ENCODE measurements at regions not wholly inside any gene's neighbourhood (a gene's known extent, or its start where the extent isn't known, plus 50 kb on each side); places are given as distances from the start of the nearest gene placed in this dataset.

DNA sequence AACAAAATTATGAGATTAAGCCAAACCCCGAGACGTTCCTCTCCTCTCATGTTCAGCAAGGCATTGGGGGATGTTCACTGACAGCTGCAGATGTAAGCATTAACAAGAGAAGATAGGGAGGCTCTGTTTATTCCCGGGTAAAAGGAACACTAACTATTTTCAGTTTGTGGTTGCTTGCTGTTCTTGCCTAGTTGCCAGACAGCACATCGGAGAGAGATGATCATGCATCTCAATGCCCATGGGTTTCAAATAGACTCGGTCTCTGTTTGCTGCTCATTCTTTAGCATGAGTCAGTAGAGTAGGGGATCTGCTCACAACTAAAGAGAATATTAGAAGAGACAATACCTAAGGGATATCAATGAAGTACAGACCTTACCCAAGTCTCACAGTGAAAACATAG, 78.3 kb downstream of the TMEM100 start:
- no peak overlapping the region for H3K23ac ChIP-seq (ENCODE audit: low read depth, low read length, poor library complexity)
- no peak overlapping the region for H2AK5ac ChIP-seq (ENCODE audit: low read depth, low read length)
- H2BK5ac ChIP-seq (ENCODE audit: low read length): no peak overlapping the region
- no peak overlapping the region for H3K27ac ChIP-seq (replicated peaks; ENCODE audit: low read length)
- no peak overlapping the region for H2BK12ac ChIP-seq (ENCODE audit: low read length)
- no peak overlapping the region for H3K9ac ChIP-seq (ENCODE audit: low read depth, low read length, poor library complexity)
- no peak overlapping the region for H3K14ac ChIP-seq (ENCODE audit: low read length)
- no peak overlapping the region for H3K4me2 ChIP-seq (ENCODE audit: insufficient read depth, low read length, poor library complexity, severe bottlenecking)
- H3K27me3 ChIP-seq (ENCODE audit: control insufficient read depth in 3 of 3, insufficient read depth in 3 of 3, low read depth in 1 of 3, low read length in 3 of 3): no peaks in the 10 kb centered on the region
- no peak overlapping the region for H2AFZ ChIP-seq (ENCODE audit: low read length)
- no peak for DNase-seq (ENCODE audit: low spot score)
- no peaks in the 10 kb centered on the region for H3K79me1 ChIP-seq (ENCODE audit: low read depth, low read length)
- H3K18ac ChIP-seq (ENCODE audit: low read length): no peak overlapping the region
- H4K91ac ChIP-seq (ENCODE audit: low read depth, low read length, poor library complexity): no peak overlapping the region
- peaks cover 0 to 3% of the 10 kb centered on the region in 2 donors for H3K4me1 ChIP-seq (ENCODE audit: control insufficient read depth in 2 of 2, insufficient read depth in 1 of 2, low read depth in 1 of 2, low read length in 2 of 2)
- no peak overlapping the region for H2BK120ac ChIP-seq (ENCODE audit: low read depth, low read length)
- no peak overlapping the region for H4K8ac ChIP-seq (ENCODE audit: low read depth, low read length)
- no peak overlapping the region for H2BK15ac ChIP-seq (ENCODE audit: low read length)
- H3K4me3 ChIP-seq (ENCODE audit: low read length in 2 of 2): no peak overlapping the region
- no peaks in the 10 kb centered on the region for H3K36me3 ChIP-seq (replicated peaks in 1 of 2; ENCODE audit: control insufficient read depth in 2 of 2, insufficient read depth in 2 of 2, low read length in 2 of 2)
- WGBS, 2 donors (ENCODE audit: extremely low coverage in 2 of 2, insufficient read length in 2 of 2, insufficient replicate concordance in 1 of 2): no CpG with 5 or more reads among the region's 5 CpGs
- no peak overlapping the region for H3K4ac ChIP-seq (ENCODE audit: low read length)
- H3K9me3 ChIP-seq (replicated peaks in 1 of 2; ENCODE audit: control insufficient read depth in 2 of 2, insufficient read depth in 1 of 2, low read depth in 1 of 2, low read length in 2 of 2): no peaks in the 10 kb centered on the region

DNA sequence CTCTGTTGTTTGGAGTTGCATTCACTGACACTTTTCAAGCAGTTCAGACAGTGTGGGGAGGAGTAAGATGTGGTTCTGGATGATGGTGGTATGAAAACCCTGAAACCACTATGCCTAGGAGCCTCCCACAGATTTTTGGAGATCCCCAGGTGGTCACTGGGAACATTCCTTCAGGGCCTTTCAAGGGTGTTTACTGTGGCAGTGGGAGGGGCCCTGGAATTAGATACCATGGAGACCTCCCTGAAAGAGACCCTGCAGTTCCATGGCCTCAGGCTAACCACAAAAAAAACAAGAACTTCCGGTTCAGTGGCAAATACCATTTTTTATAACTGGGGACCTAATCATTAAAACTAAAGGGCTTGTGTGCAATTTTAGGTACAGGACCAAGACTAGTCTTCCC, 79.9 kb downstream of the TMEM100 start:
- peaks cover 0 to 3% of the 10 kb centered on the region in 2 donors for H3K4me1 ChIP-seq (ENCODE audit: control insufficient read depth in 2 of 2, insufficient read depth in 1 of 2, low read depth in 1 of 2, low read length in 2 of 2)
- no peak overlapping the region for H3K23ac ChIP-seq (ENCODE audit: low read depth, low read length, poor library complexity)
- no peak overlapping the region for H2BK120ac ChIP-seq (ENCODE audit: low read depth, low read length)
- no peak overlapping the region for H3K9ac ChIP-seq (ENCODE audit: low read depth, low read length, poor library complexity)
- H2BK5ac ChIP-seq (ENCODE audit: low read length): no peak overlapping the region
- H3K14ac ChIP-seq (ENCODE audit: low read length): no peak overlapping the region
- no peak overlapping the region for H2AK5ac ChIP-seq (ENCODE audit: low read depth, low read length)
- no peak overlapping the region for H2BK12ac ChIP-seq (ENCODE audit: low read length)
- H2AFZ ChIP-seq (ENCODE audit: low read length): no peak overlapping the region
- no peaks in the 10 kb centered on the region for H3K79me1 ChIP-seq (ENCODE audit: low read depth, low read length)
- H2BK15ac ChIP-seq (ENCODE audit: low read length): no peak overlapping the region
- H3K4me2 ChIP-seq (ENCODE audit: insufficient read depth, low read length, poor library complexity, severe bottlenecking): no peak overlapping the region
- no peaks in the 10 kb centered on the region for H3K36me3 ChIP-seq (replicated peaks in 1 of 2; ENCODE audit: control insufficient read depth in 2 of 2, insufficient read depth in 2 of 2, low read length in 2 of 2)
- no peak for DNase-seq (ENCODE audit: low spot score)
- H3K9me3 ChIP-seq (replicated peaks in 1 of 2; ENCODE audit: control insufficient read depth in 2 of 2, insufficient read depth in 1 of 2, low read depth in 1 of 2, low read length in 2 of 2): no peaks in the 10 kb centered on the region
- H3K4me3 ChIP-seq (ENCODE audit: low read length in 2 of 2): no peak overlapping the region
- H4K91ac ChIP-seq (ENCODE audit: low read depth, low read length, poor library complexity): no peak overlapping the region
- no peak overlapping the region for H3K4ac ChIP-seq (ENCODE audit: low read length)
- no peaks in the 10 kb centered on the region for H3K27me3 ChIP-seq (ENCODE audit: control insufficient read depth in 3 of 3, insufficient read depth in 3 of 3, low read depth in 1 of 3, low read length in 3 of 3)
- H4K8ac ChIP-seq (ENCODE audit: low read depth, low read length): no peak overlapping the region
- WGBS, 2 donors (ENCODE audit: extremely low coverage in 2 of 2, insufficient read length in 2 of 2, insufficient replicate concordance in 1 of 2): no CpG with 5 or more reads among the region's 1 CpG
- no peak overlapping the region for H3K27ac ChIP-seq (replicated peaks; ENCODE audit: low read length)
- H3K18ac ChIP-seq (ENCODE audit: low read length): no peak overlapping the region

DNA sequence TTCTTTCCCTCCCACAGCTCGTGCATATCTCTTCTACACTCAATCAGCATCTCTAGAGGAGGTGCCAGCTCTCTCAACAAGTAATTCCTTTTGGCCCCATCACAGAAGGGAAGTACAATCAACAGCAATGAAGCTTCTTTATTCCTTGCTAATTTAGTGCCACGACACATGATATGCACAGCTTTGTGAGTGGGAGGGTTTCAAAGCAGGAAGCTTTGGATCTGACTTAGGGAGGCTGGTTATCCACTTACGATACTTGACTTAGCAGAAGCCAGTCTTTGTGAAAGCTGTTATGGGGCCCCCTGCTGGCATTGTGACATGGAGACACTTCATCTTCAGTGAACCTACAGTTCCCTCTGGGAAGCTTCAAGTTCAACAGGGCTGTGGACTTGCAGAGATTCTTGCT, 81.0 kb downstream of the TMEM100 start:
- Histone ChIP-seq H4K91ac (ENCODE audit: low read depth, low read length, poor library complexity) (no peak overlapping the region), H2BK120ac (ENCODE audit: low read depth, low read length) (no peak overlapping the region), H3K79me1 (ENCODE audit: low read depth, low read length) (no peaks in the 10 kb centered on the region), H3K27me3 (ENCODE audit: control insufficient read depth in 3 of 3, insufficient read depth in 3 of 3, low read depth in 1 of 3, low read length in 3 of 3) (no peaks in the 10 kb centered on the region), H3K9ac (ENCODE audit: low read depth, low read length, poor library complexity) (no peak overlapping the region), H2AK5ac (ENCODE audit: low read depth, low read length) (no peak overlapping the region), H2BK12ac (ENCODE audit: low read length) (no peak overlapping the region), H3K4me2 (ENCODE audit: insufficient read depth, low read length, poor library complexity, severe bottlenecking) (no peak overlapping the region), H3K27ac (replicated peaks; ENCODE audit: low read length) (no peak overlapping the region), H3K4ac (ENCODE audit: low read length) (no peak overlapping the region), H3K14ac (ENCODE audit: low read length) (no peak overlapping the region), H3K36me3 (replicated peaks in 1 of 2; ENCODE audit: control insufficient read depth in 2 of 2, insufficient read depth in 2 of 2, low read length in 2 of 2) (no peaks in the 10 kb centered on the region), H3K4me3 (ENCODE audit: low read length in 2 of 2) (no peak overlapping the region), H3K23ac (ENCODE audit: low read depth, low read length, poor library complexity) (no peak overlapping the region), H2AFZ (ENCODE audit: low read length) (no peak overlapping the region), H3K18ac (ENCODE audit: low read length) (no peak overlapping the region), H2BK15ac (ENCODE audit: low read length) (no peak overlapping the region), H4K8ac (ENCODE audit: low read depth, low read length) (no peak overlapping the region), H3K9me3 (replicated peaks in 1 of 2; ENCODE audit: control insufficient read depth in 2 of 2, insufficient read depth in 1 of 2, low read depth in 1 of 2, low read length in 2 of 2) (no peaks in the 10 kb centered on the region), H2BK5ac (ENCODE audit: low read length) (no peak overlapping the region), H3K4me1 (ENCODE audit: control insufficient read depth in 2 of 2, insufficient read depth in 1 of 2, low read depth in 1 of 2, low read length in 2 of 2) (peaks cover 0 to 3% of the 10 kb centered on the region in 2 donors)
- no peak for DNase-seq (ENCODE audit: low spot score)
- no CpG with 5 or more reads among the region's 3 CpGs for WGBS, 2 donors (ENCODE audit: extremely low coverage in 2 of 2, insufficient read length in 2 of 2, insufficient replicate concordance in 1 of 2)

DNA sequence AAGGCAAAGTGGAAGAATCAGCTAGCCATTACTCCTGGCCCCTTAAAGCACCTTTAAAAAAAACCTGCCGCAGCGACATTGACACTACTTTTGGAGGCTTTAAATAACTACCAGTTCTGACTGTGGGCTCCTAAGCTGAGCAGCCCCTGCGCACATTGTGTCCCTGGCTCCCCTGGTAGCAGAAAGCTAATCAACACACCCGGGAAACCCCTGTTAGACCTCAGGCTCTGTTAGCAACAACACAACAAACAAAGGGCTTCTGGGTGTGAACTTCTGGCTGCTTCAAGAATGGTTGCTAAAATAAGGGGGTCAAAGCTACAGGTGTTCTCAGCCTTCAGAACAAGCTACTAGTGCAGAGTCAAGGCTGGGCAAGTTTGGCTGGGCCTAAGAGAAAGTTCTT, 83.6 kb downstream of the TMEM100 start:
- Histone ChIP-seq H3K79me1 (ENCODE audit: low read depth, low read length) (no peaks in the 10 kb centered on the region), H4K91ac (ENCODE audit: low read depth, low read length, poor library complexity) (no peak overlapping the region), H3K9ac (ENCODE audit: low read depth, low read length, poor library complexity) (no peak overlapping the region), H3K4me1 (ENCODE audit: control insufficient read depth in 2 of 2, insufficient read depth in 1 of 2, low read depth in 1 of 2, low read length in 2 of 2) (peaks cover 0 to 3% of the 10 kb centered on the region in 2 donors), H3K4me3 (ENCODE audit: low read length in 2 of 2) (no peak overlapping the region), H2BK15ac (ENCODE audit: low read length) (no peak overlapping the region), H2AFZ (ENCODE audit: low read length) (no peak overlapping the region), H3K14ac (ENCODE audit: low read length) (no peak overlapping the region), H3K27ac (replicated peaks; ENCODE audit: low read length) (no peak overlapping the region), H3K4ac (ENCODE audit: low read length) (no peak overlapping the region), H3K18ac (ENCODE audit: low read length) (no peak overlapping the region), H3K27me3 (ENCODE audit: control insufficient read depth in 3 of 3, insufficient read depth in 3 of 3, low read depth in 1 of 3, low read length in 3 of 3) (peaks cover 0 to 4% (median 0%) of the 10 kb centered on the region in 3 experiments), H3K9me3 (replicated peaks in 1 of 2; ENCODE audit: control insufficient read depth in 2 of 2, insufficient read depth in 1 of 2, low read depth in 1 of 2, low read length in 2 of 2) (no peaks in the 10 kb centered on the region), H3K36me3 (replicated peaks in 1 of 2; ENCODE audit: control insufficient read depth in 2 of 2, insufficient read depth in 2 of 2, low read length in 2 of 2) (no peaks in the 10 kb centered on the region), H4K8ac (ENCODE audit: low read depth, low read length) (no peak overlapping the region), H2BK120ac (ENCODE audit: low read depth, low read length) (no peak overlapping the region), H2BK12ac (ENCODE audit: low read length) (no peak overlapping the region), H2AK5ac (ENCODE audit: low read depth, low read length) (no peak overlapping the region), H2BK5ac (ENCODE audit: low read length) (no peak overlapping the region), H3K23ac (ENCODE audit: low read depth, low read length, poor library complexity) (no peak overlapping the region), H3K4me2 (ENCODE audit: insufficient read depth, low read length, poor library complexity, severe bottlenecking) (no peak overlapping the region)
- DNase-seq (ENCODE audit: low spot score): no peak
- no CpG with 5 or more reads among the region's 4 CpGs for WGBS, 2 donors (ENCODE audit: extremely low coverage in 2 of 2, insufficient read length in 2 of 2, insufficient replicate concordance in 1 of 2)
